Tibial nerve (tissue), 4 donors: ENCODE measurements at regions not wholly inside any gene's neighbourhood (a gene's known extent, or its start where the extent isn't known, plus 50 kb on each side); places are given as distances from the start of the nearest gene placed in this dataset.

Experiments used
- DNase-seq, 2 donors: peaks; one replicate each; pipeline ENCODE4 v3.0.0-alpha.2; 2019; ENCODE audit warnings: low spot score in 2 of 2
- H3K27ac ChIP-seq, 4 donors: fragments of 200-600 bp; sonication (generic) in 3 of 4; one replicate each; pipeline ENCODE4 v1.5.1; 2017 to 2019; ENCODE audit warnings: mild to moderate bottlenecking in 1 of 4
- H3K27me3 ChIP-seq, 2 donors: fragments of 200-600 bp; sonication (generic) in 1 of 2; one replicate each; pipeline versions ENCODE4 v1.5.1 to v1.6.0; 2017 to 2019
- H3K36me3 ChIP-seq, 3 donors: fragments of 200-600 bp; sonication (generic); one replicate each; pipeline ENCODE4 v1.5.1; 2018 to 2019
- H3K4me1 ChIP-seq, 4 donors: fragments of 200-600 bp; sonication (generic) in 3 of 4; one replicate each; pipeline ENCODE4 v1.5.1; 2017 to 2019
- H3K4me3 ChIP-seq, 4 donors: fragments of 200-600 bp; sonication (generic) in 3 of 4; one replicate each; pipeline ENCODE4 v1.5.1; 2017 to 2019; ENCODE audit warnings: mild to moderate bottlenecking in 1 of 4, moderate library complexity in 1 of 4
- H3K9me3 ChIP-seq, 4 donors: fragments of 200-600 bp; sonication (generic) in 3 of 4; one replicate each; pipeline ENCODE4 v1.5.1; 2017 to 2019
- CTCF ChIP-seq, 5 experiments: fragments of 200-600 bp in 3 of 5; fragments of 450-650 bp in 2 of 5; sonication (generic) in 3 of 5; IDR thresholded peaks; one replicate each; pipeline ENCODE4 v1.5.1; 2016 to 2019; ENCODE audit warnings: antibody characterized with exemption in 5 of 5, mild to moderate bottlenecking in 3 of 5, moderate library complexity in 2 of 5
- EP300 ChIP-seq, 2 donors: sonication (generic); formaldehyde crosslinking; IDR thresholded peaks; one replicate each; pipeline ENCODE4 v1.6.1; 2017; ENCODE audit warnings: antibody characterized with exemption in 2 of 2, mild to moderate bottlenecking in 1 of 2
- POLR2A ChIP-seq, 2 donors: fragments of 450-650 bp; IDR thresholded peaks; one replicate each; pipeline ENCODE4 v1.6.1; 2017; ENCODE audit warnings: antibody characterized with exemption in 2 of 2, mild to moderate bottlenecking in 2 of 2, moderate library complexity in 2 of 2
- WGBS, 2 donors: methylation state at CpG; one replicate each; pipeline ENCODE4 v1.1.5; 2018; 5-methylcytosine and 5-hydroxymethylcytosine counted together

DNA sequence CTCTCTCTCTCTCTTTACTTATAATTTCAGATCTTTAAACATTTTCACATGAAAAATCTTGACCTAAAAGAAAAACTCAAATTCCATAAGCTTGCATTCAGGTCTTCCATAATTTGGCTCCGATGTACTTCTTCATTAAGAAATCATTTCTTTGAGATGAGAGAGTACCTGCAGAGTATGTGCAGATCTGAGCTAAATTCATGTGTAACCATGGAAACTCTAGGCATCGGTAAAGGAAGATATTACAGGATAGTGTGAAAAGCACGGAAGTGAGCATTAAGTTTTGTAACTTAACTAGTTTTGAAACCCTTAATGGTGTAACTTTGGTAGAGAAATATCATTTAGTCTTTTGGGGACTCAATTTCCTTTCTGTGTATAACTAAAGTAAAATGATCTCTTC, 295.9 kb upstream of the SOX4 start:
- no peak for DNase-seq
- no peaks in the 10 kb centered on the region for H3K36me3 ChIP-seq
- peaks cover 0 to 18% (median 0%) of the 10 kb centered on the region in 4 donors for H3K9me3 ChIP-seq
- no peak overlapping the region for H3K27ac ChIP-seq
- H3K4me1 ChIP-seq: no peaks in the 10 kb centered on the region
- H3K4me3 ChIP-seq: no peak overlapping the region
- H3K27me3 ChIP-seq: no peaks in the 10 kb centered on the region
- 91 to 95% methylated on average over 3 of the region's 3 CpGs for WGBS, 2 donors
- no peak for TF ChIP-seq POLR2A (IDR thresholded peaks at IDR 0.05)
- TF ChIP-seq CTCF (IDR thresholded peaks at IDR 0.05): no peak
- TF ChIP-seq EP300 (IDR thresholded peaks at IDR 0.05): no peak

GRCh38 chr6:21299216-21299615, 294.3 kb upstream of the SOX4 start:
- 81 to 83% methylated on average over 2 of the region's 2 CpGs for WGBS, 2 donors
- H3K4me1 ChIP-seq: no peaks in the 10 kb centered on the region
- no peaks in the 10 kb centered on the region for H3K27me3 ChIP-seq
- DNase-seq: no peak
- H3K9me3 ChIP-seq: peaks cover 0 to 26% (median 0%) of the 10 kb centered on the region in 4 donors
- no peak for TF ChIP-seq CTCF (IDR thresholded peaks at IDR 0.05)
- no peak for TF ChIP-seq EP300 (IDR thresholded peaks at IDR 0.05)
- no peak for TF ChIP-seq POLR2A (IDR thresholded peaks at IDR 0.05)
- H3K36me3 ChIP-seq: no peaks in the 10 kb centered on the region
- H3K27ac ChIP-seq: no peak overlapping the region
- no peak overlapping the region for H3K4me3 ChIP-seq

DNA sequence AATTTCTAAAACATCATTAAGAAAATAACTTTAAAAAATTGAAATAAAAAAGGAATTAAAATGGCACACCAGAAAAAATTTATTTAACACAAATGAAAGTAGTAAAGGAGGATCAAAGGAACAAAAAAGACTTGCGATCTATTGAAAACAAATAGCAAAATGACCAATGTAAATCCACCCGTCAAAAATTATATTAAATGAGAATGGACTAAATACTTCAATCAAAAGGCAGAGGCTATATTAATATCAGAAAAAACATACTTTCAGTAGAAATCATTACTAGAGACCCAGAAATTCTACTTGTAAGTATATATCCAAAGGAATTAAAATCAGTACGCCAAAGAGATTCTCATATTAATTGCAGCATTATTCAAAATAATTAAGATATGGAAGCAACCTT, 293.1 kb upstream of the SOX4 start:
- no peak for DNase-seq
- no peak overlapping the region for H3K4me3 ChIP-seq
- WGBS, 2 donors: 82 to 95% methylated on average over 3 of the region's 3 CpGs
- H3K27ac ChIP-seq: no peak overlapping the region
- peaks cover 0 to 26% (median 0%) of the 10 kb centered on the region in 4 donors for H3K9me3 ChIP-seq
- no peaks in the 10 kb centered on the region for H3K27me3 ChIP-seq
- no peak for TF ChIP-seq CTCF (IDR thresholded peaks at IDR 0.05)
- no peak for TF ChIP-seq POLR2A (IDR thresholded peaks at IDR 0.05)
- TF ChIP-seq EP300 (IDR thresholded peaks at IDR 0.05): no peak
- no peaks in the 10 kb centered on the region for H3K4me1 ChIP-seq
- no peaks in the 10 kb centered on the region for H3K36me3 ChIP-seq

DNA sequence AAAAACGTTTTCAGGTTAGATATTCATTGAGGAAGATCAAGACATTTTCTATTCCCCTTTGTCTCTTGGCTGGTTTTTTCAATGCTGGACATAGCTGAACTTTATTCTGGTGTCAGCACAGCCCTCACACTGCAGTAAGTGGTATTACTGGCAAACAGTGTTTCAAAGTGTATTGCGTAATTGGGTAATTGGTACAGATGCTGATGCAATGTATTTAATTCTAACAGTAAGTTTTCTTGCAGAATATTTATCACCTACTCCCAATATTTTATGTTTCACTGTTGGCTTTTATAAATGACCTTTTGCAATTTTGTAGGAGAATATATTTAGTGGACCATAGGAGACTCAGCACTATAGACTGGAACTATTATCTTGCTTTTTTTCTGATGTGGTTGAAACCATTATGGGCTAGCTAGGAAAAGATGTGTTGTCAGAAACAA, 287.6 kb upstream of the SOX4 start:
- no peak for TF ChIP-seq EP300 (IDR thresholded peaks at IDR 0.05)
- no peak for TF ChIP-seq CTCF (IDR thresholded peaks at IDR 0.05)
- no peak for TF ChIP-seq POLR2A (IDR thresholded peaks at IDR 0.05)
- Histone ChIP-seq H3K27ac (no peak overlapping the region), H3K27me3 (no peaks in the 10 kb centered on the region), H3K36me3 (no peaks in the 10 kb centered on the region), H3K4me3 (no peak overlapping the region), H3K4me1 (peaks cover 0 to 4% (median 0%) of the 10 kb centered on the region in 4 donors), H3K9me3 (peaks cover 0 to 19% (median 0%) of the 10 kb centered on the region in 4 donors)
- no peak for DNase-seq
- WGBS, 2 donors: 79 to 85% methylated on average over 2 of the region's 2 CpGs

DNA sequence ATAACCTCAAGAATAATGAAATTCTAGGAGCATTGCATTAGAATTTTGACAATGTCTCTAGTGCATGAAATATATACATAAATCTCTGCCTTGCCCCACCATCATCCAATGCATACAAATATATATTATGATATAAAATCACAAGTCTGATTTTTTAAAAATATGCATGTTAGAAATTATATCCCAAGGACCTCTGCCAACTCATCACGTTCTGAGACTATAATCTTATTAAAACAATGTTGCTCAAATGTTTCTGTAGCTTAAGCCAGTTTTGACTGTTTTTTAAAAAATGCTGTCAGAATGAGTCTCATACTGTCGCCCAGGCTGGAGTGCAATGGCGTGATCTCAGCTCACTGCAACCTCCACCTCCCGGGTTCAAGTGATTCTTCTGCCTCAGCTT, 287.0 kb upstream of the SOX4 start:
- Histone ChIP-seq H3K27ac (no peak overlapping the region), H3K9me3 (peaks cover 0 to 15% (median 0%) of the 10 kb centered on the region in 4 donors), H3K36me3 (no peaks in the 10 kb centered on the region), H3K27me3 (no peaks in the 10 kb centered on the region), H3K4me3 (no peak overlapping the region), H3K4me1 (peaks cover 0 to 4% (median 0%) of the 10 kb centered on the region in 4 donors)
- no peak for TF ChIP-seq CTCF (IDR thresholded peaks at IDR 0.05)
- no peak for TF ChIP-seq EP300 (IDR thresholded peaks at IDR 0.05)
- no peak for TF ChIP-seq POLR2A (IDR thresholded peaks at IDR 0.05)
- 77 to 84% methylated on average over 4 of the region's 4 CpGs for WGBS, 2 donors
- no peak for DNase-seq
